Tibial nerve (tissue), 4 donors: ENCODE measurements at regions not wholly inside any gene's neighbourhood (a gene's known extent, or its start where the extent isn't known, plus 50 kb on each side); places are given as distances from the start of the nearest gene placed in this dataset.

Experiments used
- CTCF ChIP-seq, 5 experiments: fragments of 200-600 bp in 3 of 5; fragments of 450-650 bp in 2 of 5; sonication (generic) in 3 of 5; IDR thresholded peaks; one replicate each; pipeline ENCODE4 v1.5.1; 2016 to 2019; ENCODE audit warnings: antibody characterized with exemption in 5 of 5, mild to moderate bottlenecking in 3 of 5, moderate library complexity in 2 of 5
- EP300 ChIP-seq, 2 donors: sonication (generic); formaldehyde crosslinking; IDR thresholded peaks; one replicate each; pipeline ENCODE4 v1.6.1; 2017; ENCODE audit warnings: antibody characterized with exemption in 2 of 2, mild to moderate bottlenecking in 1 of 2
- POLR2A ChIP-seq, 2 donors: fragments of 450-650 bp; IDR thresholded peaks; one replicate each; pipeline ENCODE4 v1.6.1; 2017; ENCODE audit warnings: antibody characterized with exemption in 2 of 2, mild to moderate bottlenecking in 2 of 2, moderate library complexity in 2 of 2

- TF ChIP-seq CTCF (IDR thresholded peaks at IDR 0.05), result no peak
- TF ChIP-seq POLR2A (IDR thresholded peaks at IDR 0.05), result no peak
- TF ChIP-seq EP300 (IDR thresholded peaks at IDR 0.05), result no peak
Measured at GRCh38 chr6:98027898-98028297, 744.9 kb upstream of the MMS22L start.
